ENCODE measurements at regions not wholly inside any gene's neighbourhood (a gene's known extent, or its start where the extent isn't known, plus 50 kb on each side); places are given as distances from the start of the nearest gene placed in this dataset.

GRCh38 chr2:236693531-236693930 lies 123.9 kb downstream of the ACKR3 start:
- peaks cover 32% of the 10 kb centered on the region for H3K4me1 Mint-ChIP-seq (ENCODE audit: insufficient read depth, unreplicated experiment)
- DNase-seq (ENCODE audit: unreplicated experiment): no peak
- intact Hi-C loops (cut with micrococcal nuclease): loop anchor here (5.0 kb wide), 1 partner anchor 51 kb away; no protein-coding TSS in a partner anchor
- H3K27me3 Mint-ChIP-seq (ENCODE audit: insufficient read depth, unreplicated experiment): no peaks in the 10 kb centered on the region
- POLR2A ChIA-PET: no interaction called here
- TF ChIP-seq CTCF (IDR thresholded peaks at IDR 0.05; ENCODE audit: unreplicated experiment): no peak
- CTCF ChIA-PET: interaction anchor here (1.6 kb wide), 1 partner anchor 180 kb away, joined by 9 read pairs; no protein-coding TSS in a partner anchor
- no peak overlapping the region for H3K4me3 Mint-ChIP-seq (ENCODE audit: unreplicated experiment)
- H3K27ac Mint-ChIP-seq (ENCODE audit: low read depth, unreplicated experiment): no peak overlapping the region
- BruUV-seq (replicated peaks): no TSS peak
- no peaks in the 10 kb centered on the region for H3K36me3 Mint-ChIP-seq (ENCODE audit: insufficient read depth, unreplicated experiment)
- no peaks in the 10 kb centered on the region for H3K9me3 Mint-ChIP-seq (ENCODE audit: unreplicated experiment)

- CTCF ChIA-PET: interaction anchor here (0.6 to 1.6 kb wide), 3 partner anchors 15 to 181 kb away, joined by 3 to 9 read pairs (median 5); no protein-coding TSS in a partner anchor
- Mint-ChIP-seq H3K27me3 (ENCODE audit: insufficient read depth, unreplicated experiment) (no peaks in the 10 kb centered on the region), H3K4me1 (ENCODE audit: insufficient read depth, unreplicated experiment) (peaks cover 28% of the 10 kb centered on the region), H3K36me3 (ENCODE audit: insufficient read depth, unreplicated experiment) (no peaks in the 10 kb centered on the region), H3K27ac (ENCODE audit: low read depth, unreplicated experiment) (no peak overlapping the region), H3K4me3 (ENCODE audit: unreplicated experiment) (no peak overlapping the region), H3K9me3 (ENCODE audit: unreplicated experiment) (no peaks in the 10 kb centered on the region)
- DNase-seq (ENCODE audit: unreplicated experiment): no peak
- intact Hi-C loops (cut with micrococcal nuclease): loop anchor here (5.0 kb wide), 1 partner anchor 52 kb away; no protein-coding TSS in a partner anchor
- POLR2A ChIA-PET: no interaction called here
- no TSS peak for BruUV-seq (replicated peaks)
- TF ChIP-seq CTCF (IDR thresholded peaks at IDR 0.05; ENCODE audit: unreplicated experiment): no peak
These were observed 124.7 kb downstream of the ACKR3 start for GRCh38 chr2:236694146-236694888.

- intact Hi-C loops (cut with micrococcal nuclease): no loop called here
- Mint-ChIP-seq H3K4me1 (ENCODE audit: insufficient read depth, unreplicated experiment) (peaks cover 5% of the 10 kb centered on the region), H3K4me3 (ENCODE audit: unreplicated experiment) (no peak overlapping the region), H3K27ac (ENCODE audit: low read depth, unreplicated experiment) (no peak overlapping the region), H3K9me3 (ENCODE audit: unreplicated experiment) (no peaks in the 10 kb centered on the region), H3K27me3 (ENCODE audit: insufficient read depth, unreplicated experiment) (no peaks in the 10 kb centered on the region), H3K36me3 (ENCODE audit: insufficient read depth, unreplicated experiment) (no peaks in the 10 kb centered on the region)
- CTCF ChIA-PET: interaction anchor here (0.5 kb wide), 1 partner anchor 353 kb away, joined by 3 read pairs; no protein-coding TSS in a partner anchor
- no peak for DNase-seq (ENCODE audit: unreplicated experiment)
- POLR2A ChIA-PET: no interaction called here
- no TSS peak for BruUV-seq (replicated peaks)
- no peak for TF ChIP-seq CTCF (IDR thresholded peaks at IDR 0.05; ENCODE audit: unreplicated experiment)
These were observed 127.2 kb downstream of the ACKR3 start for GRCh38 chr2:236696834-236697233.

- H3K4me1 Mint-ChIP-seq (ENCODE audit: insufficient read depth, unreplicated experiment): no peaks in the 10 kb centered on the region
- no peaks in the 10 kb centered on the region for H3K27me3 Mint-ChIP-seq (ENCODE audit: insufficient read depth, unreplicated experiment)
- TF ChIP-seq CTCF (IDR thresholded peaks at IDR 0.05; ENCODE audit: unreplicated experiment): no peak
- no TSS peak for BruUV-seq (replicated peaks)
- no peaks in the 10 kb centered on the region for H3K9me3 Mint-ChIP-seq (ENCODE audit: unreplicated experiment)
- ChIA-PET POLR2A (no interaction called here), CTCF (interaction anchor here (0.6 kb wide), 1 partner anchor 345 kb away, joined by 3 read pairs; no protein-coding TSS in a partner anchor)
- intact Hi-C loops (cut with micrococcal nuclease): no loop called here
- no peaks in the 10 kb centered on the region for H3K36me3 Mint-ChIP-seq (ENCODE audit: insufficient read depth, unreplicated experiment)
- no peak overlapping the region for H3K4me3 Mint-ChIP-seq (ENCODE audit: unreplicated experiment)
- DNase-seq (ENCODE audit: unreplicated experiment): no peak
- no peak overlapping the region for H3K27ac Mint-ChIP-seq (ENCODE audit: low read depth, unreplicated experiment)
These were observed 128.5 kb downstream of the ACKR3 start for GRCh38 chr2:236698016-236698627.

Data from MCF 10A (cell line).